HL-60 (cell line): ENCODE measurements at regions not wholly inside any gene's neighbourhood (a gene's known extent, or its start where the extent isn't known, plus 50 kb on each side); places are given as distances from the start of the nearest gene placed in this dataset.

ENCODE experiments used
- POLR2AphosphoS5 ChIP-seq: IDR thresholded peaks from 2 replicates; pipeline ENCODE4 v1.6.1; 2012; ENCODE audit warnings: low read depth
- SPI1 ChIP-seq: IDR thresholded peaks from 2 replicates; pipeline ENCODE4 v1.6.1; 2012; ENCODE audit warnings: low read depth, mild to moderate bottlenecking, borderline replicate concordance
- TF ChIP-seq, protein P1 (sequence below): IDR thresholded peaks from one replicate; pipeline ENCODE4 v1.5.1; 2011; ENCODE audit warnings: low read length, control low read depth, inconsistent platforms; ENCODE audit not compliant: insufficient read depth

DNA sequence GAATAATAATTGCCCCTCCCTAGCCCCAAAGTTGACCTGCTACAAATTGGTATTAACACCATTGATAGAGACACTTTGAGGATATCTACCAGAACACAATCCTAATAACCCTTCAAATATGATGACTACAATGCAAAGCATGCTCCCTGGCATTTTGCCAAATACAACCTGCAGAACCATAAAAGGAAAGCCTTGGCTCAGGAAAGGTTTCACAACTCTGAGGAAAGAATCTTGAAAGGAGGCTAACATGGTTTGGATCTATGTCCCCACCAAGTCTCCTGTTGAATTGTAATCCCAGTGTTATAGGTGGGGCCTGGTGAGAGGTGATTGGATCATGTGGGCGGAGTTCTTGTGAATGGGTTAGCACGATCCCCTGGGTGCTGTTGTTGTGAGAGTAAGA is 140.4 kb upstream of the ARHGAP42 start:
- TF ChIP-seq, protein P1, sequence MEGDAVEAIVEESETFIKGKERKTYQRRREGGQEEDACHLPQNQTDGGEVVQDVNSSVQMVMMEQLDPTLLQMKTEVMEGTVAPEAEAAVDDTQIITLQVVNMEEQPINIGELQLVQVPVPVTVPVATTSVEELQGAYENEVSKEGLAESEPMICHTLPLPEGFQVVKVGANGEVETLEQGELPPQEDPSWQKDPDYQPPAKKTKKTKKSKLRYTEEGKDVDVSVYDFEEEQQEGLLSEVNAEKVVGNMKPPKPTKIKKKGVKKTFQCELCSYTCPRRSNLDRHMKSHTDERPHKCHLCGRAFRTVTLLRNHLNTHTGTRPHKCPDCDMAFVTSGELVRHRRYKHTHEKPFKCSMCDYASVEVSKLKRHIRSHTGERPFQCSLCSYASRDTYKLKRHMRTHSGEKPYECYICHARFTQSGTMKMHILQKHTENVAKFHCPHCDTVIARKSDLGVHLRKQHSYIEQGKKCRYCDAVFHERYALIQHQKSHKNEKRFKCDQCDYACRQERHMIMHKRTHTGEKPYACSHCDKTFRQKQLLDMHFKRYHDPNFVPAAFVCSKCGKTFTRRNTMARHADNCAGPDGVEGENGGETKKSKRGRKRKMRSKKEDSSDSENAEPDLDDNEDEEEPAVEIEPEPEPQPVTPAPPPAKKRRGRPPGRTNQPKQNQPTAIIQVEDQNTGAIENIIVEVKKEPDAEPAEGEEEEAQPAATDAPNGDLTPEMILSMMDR, result no peak
- TF ChIP-seq POLR2AphosphoS5 (no peak), SPI1 (no peak)
